HG03025 (cell line): ENCODE measurements at regions not wholly inside any gene's neighbourhood (a gene's known extent, or its start where the extent isn't known, plus 50 kb on each side); places are given as distances from the start of the nearest gene placed in this dataset.

Experiments
- ATAC-seq: cut with Tn5 transposase; IDR thresholded peaks from one replicate; pipeline ENCODE4 v1.9.1; 2021; ENCODE audit warnings: mild to moderate bottlenecking, moderate library complexity; ENCODE audit not compliant: unreplicated experiment, low FRiP score

DNA sequence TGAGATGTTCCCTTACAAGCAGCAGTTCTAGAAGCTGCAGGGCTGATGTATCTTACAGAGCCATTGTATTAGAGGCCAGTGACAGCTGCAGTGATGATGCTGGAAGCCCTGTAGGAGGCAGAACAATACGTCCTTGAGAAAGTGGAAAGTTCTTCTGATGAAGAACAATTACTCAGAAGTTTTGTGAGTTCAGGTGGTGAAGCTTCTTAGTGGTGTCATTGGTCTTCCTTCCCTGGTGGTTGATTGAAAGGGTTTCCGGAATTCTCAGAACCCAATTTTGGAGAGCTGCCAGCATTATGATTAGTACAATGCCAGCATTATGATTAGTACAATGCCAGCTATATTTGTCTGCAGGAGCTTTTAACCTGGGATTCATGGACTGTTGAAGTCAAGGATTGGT is 356.4 kb downstream of the MFSD1 start:
- no peak for ATAC-seq

DNA sequence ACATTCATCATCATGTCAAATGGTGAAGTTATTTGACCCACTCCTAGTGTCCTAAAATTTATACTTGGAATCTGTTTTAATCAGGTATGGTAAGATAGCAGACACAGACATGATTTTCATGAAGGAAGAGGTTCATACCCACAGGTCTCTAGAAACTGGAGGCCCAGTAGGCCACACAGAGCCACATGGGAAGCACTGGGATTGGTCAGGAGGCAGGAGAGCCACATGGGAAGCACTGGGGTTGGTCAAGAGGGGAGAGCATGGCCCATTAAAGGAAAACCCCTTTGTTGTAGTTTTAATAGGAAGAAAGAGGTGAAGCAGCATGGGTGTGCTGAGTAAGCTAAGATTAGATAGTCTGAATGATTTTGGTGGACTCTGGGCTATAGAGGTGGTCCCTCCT is 356.9 kb downstream of the MFSD1 start:
- no peak for ATAC-seq

DNA sequence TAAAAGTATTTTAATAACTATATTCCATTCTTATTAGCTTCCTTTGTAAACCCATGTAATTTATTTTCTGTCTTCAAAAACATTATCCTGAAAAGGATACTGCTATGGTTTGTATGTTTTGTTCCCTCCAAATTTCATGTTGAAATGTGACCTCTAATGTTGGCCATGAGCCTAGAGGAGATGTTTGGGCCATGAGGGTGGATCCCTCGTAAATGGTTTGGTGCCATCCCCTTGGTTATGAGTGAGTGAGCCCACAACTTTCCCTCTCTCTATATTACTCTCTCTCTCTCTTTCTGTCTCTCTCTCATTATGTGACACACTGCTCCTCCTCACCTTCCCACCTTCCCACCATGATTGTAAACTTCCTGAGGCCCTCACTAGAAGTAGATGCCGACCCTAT is 357.7 kb downstream of the MFSD1 start:
- ATAC-seq: no peak

DNA sequence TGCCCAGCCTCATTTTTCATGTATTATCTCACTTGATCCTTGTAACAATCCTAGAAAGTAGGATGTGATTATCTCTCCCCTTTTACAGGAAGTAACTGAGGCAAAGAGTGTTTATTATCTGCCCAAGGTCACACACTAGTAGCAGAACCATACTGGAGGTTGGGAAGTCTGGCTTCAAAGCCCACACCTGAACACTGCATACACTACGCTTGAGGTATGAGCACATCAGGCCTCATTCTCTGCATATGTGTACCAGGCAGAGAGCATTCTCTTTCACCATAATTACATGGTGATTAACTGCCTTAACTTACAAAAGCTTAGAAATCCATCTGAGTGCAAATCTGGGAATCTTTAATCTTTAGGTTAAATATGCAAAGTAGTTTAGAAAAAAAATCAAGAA is 361.8 kb downstream of the MFSD1 start:
- ATAC-seq: no peak

DNA sequence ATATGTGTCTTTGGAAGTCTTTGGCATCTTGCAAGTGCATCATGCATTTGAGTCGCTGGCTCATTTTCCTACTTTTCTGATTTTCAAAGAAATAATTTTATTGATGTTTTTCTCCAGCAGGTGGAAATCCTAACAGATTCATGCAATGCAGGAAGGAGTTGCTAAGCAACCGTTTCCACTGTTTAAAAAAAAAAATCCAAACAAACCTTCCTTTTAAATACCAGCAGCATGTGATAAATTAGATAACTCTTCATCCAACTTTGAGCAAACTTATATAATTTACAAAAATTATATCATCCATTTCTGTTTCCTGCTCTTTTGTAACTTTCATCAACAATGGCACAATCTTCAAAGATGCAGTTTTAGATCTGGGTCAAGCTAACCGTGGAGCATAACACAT is 364.1 kb downstream of the MFSD1 start:
- ATAC-seq: no peak

DNA sequence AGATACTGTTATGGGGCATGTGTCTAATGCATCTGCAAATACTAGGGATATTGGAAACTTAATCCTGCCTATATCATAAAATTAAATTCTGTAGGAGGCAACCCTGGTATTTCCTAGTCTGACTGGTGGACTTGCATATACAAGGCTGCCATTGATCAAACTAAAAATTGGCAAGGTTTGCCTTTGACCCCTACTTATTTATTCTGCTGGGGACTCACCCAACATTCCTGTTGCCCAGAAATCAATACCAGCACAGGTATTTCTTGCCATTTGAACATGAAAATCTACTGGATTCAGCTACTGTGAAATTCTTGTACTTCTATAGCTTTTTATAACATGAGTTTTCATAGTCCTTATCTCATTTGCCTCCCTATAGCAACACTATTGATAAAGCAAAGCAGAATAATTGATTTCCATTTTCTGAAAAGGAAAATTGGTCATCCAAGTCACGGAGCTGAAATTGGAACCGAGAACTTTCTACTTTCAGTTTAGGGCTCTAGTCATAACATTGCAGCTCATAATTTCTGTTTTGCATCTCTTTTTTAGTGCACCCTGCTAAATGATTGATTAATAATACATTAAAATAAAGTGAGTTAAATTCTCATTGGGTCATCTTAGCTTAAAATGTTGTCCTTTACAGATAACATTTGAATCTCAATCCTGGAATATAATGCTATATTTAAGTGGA is 365.2 kb downstream of the MFSD1 start:
- ATAC-seq: no peak

DNA sequence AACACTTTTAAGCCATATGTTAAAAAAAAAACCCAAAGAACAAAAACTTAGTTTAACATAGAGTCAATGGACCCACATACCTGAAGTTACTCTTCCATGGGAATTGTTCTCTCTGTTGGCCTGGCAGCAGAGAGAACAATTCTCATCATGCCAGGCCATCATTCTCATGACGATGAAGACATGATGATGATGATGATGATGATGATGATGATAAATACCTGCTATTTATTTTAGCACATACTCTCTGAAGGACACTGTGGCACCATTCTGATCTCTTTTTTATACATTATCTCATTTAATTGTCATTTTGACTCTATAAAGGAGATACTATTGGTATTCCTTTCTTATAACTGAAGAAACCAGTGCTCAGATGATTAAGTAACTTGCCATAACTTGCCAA is 366.9 kb downstream of the MFSD1 start:
- no peak for ATAC-seq

DNA sequence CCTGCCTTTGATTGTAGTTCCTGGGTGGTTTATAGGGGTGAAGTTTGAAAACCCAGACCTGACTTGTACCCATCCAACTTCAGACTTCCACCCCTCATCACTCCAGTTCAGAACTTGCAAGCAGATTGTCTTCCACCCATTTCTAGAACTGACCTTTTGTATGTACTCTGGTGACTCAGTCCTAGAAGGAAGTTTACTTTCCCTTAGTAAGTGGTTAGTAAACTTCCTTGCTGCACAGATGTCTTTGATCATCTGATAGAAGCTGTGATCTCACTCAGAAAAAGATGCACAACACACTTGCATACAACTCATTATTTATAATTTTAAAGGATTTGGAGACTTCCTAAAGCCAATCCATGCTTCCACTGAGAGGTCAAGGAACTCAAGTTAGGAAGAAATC is 368.0 kb downstream of the MFSD1 start:
- no peak for ATAC-seq

DNA sequence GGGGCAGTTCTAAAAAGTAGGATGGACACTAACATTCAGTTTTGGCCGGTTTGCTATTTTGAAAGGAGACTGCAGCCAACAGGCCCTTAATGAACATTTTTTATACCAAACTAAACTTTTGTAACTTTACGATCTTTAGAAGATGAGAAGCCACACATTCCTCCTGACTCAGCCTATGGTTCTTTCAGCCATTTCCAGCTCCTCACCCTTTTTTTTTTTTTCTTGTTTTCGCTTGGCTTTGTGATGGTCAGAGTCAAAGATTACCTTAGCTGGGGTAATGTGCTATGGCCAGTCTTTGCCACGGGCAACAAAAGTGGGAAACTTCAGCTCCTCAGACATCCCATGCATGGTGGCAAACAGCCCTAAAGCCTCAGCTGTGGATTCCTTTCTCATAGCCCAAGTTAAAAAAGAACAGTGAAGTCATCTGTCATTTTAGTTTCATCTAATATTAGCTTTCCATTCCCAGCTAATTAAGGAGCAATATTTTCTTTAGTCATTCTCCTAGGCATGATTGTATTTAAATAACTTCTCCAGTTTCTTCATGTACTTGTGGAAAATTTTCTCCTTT is 368.7 kb downstream of the MFSD1 start:
- ATAC-seq: no peak

DNA sequence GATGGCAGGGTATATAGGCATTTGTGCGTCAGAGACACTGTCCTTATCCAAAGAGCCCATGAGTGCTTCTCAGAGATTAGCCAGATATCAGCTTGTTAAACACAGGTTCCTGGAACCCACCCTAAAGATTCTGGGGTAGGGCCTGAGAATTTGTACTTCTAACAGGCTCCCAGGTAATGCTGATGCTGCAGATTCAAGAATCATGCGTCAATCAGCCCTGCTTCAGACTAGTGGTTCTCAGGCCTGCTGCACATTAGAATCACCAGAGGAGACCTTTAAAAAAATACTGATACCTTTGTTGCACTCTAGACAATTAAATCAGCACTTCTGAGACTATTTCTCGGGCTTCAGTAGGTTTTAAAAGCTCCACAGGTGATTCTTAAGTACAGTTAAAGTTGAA is 369.5 kb downstream of the MFSD1 start:
- ATAC-seq: no peak

DNA sequence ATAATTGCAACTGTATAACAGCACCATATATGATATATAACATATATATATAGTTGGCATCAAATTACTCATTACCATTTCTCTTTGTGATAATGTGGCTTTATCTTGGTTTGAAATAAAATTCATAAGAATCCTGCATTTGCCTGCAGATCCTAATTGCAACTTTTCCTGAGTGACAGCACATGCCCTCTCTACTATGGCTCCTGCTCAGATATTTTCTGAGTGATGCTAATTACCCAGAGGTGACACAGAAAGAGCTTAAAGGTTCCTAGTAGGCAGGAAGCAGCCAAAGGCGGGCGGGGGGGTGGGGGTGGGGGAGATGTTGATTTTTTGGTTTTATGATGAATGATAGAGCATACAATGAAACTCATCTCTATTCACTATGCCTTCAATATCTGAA is 370.6 kb downstream of the MFSD1 start:
- ATAC-seq: no peak

DNA sequence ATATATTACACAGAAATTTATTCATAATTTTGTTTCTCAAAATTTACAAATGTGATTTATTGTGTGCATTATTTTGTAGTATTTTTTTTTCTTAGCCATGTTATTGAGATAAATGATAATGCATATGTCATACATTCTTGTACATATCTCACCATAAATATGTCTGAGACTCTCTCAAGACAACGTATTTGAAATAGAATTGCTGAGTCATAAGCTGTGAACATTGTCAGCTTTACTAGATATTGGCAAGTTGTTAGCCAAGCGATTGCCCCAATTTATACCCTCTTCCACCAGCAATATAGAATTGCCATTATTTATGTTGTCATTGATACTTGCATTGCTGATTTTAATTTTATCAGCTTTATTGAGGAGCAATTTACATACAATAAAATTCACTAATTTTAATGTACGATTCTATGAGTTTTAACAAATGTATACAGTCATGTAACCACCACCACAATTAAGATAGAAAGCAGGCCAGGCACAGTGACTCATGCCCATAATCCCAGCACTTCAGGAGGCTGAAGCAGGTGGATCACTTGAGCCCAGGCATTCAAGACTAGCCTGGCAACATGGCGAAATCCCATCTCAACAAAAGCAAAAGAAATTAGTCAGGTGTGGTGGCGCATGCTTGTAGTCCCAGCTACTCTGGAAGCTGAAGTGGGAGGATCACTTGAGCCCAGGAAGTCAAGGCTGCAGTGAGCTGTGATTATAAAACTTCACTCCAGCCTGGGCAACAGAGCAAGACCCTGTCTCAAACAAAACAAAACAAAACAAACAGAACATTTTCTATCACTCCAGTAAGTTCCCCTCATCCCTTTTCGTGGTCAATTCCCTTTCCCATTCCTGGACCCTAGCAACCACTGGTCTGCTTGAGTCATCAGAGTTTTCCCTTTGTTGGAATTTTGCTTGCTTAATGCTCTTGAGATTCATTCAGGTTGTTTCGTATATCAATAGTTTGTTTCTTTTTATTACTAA is 373.1 kb downstream of the MFSD1 start:
- ATAC-seq: no peak

DNA sequence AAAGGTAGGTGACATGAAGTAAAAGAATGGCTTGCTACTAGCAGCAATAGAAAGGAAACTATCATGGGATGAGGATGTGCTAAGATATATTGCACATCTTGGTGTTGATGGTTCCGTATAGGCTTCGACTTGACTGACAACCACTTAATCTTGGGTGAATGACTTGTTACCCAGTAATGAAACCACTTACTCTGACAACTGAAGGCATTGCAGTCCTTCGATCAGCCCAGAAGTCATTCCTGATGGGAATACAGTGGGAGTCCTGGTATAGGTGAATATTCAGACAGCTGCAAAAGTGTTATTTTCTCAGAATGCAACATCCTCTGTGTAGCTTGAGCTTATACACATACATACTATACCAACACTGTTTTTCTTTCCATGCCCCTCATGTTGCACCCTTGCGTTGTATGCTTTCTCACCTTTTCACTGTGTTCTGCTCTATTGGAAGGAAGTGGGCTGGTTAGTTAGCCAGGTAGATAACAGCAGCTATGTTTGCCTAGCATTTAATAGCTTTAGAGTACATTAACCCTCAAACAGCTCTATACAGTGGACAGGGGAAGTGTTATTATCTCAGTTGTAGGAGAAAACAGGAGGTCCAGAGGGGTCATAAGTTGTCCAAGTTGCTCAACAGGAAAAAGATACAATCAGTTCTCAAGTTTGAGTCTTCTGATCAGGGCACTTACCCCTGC is 376.5 kb downstream of the MFSD1 start:
- no peak for ATAC-seq

DNA sequence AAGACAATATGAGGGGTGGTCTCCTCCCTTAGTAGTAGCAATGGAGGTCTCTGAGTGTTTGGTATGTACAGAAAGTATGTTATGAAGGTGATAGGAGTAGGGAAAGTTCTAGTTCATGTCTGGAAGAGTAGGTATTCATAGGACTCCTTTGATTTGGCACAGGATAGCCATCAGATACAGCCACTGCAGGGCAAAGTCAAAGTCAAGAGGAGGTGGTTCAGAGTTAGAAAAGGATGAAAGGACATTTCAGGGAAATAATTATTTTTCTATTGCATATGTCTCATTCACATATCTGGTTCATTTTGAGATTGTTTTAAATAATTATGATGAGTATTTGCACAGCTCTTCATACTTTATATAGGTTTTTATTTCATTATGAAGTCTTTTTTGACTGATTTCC is 381.1 kb downstream of the MFSD1 start:
- ATAC-seq: no peak

DNA sequence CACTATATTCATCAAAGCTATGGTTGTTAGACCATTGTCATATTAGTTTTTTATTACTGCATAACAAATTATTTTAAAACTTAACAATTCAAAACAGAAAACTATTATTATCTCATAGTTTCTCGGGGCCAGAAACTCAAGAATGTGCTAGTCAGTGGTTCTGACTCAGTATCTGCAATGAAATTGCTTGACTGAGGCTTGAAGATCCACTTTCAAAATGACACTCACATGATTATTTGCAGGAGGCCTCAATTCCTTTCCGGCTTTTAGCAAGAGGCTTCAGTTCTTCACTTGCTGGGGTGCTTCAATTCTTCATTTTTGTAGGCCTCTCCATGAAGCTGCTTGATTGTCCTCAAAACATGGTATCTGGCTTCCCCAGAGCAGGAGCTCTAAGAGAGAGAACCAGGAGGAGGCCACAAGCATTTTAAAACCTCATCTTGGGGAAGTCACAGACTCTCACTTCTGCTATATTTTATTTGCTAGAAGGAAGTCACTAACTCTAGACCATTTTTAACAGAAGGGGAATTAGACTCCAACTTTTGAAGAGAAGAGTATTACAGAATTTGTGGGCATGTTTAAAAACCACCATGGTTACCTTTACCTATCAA is 383.7 kb downstream of the MFSD1 start:
- peak; percentile 81 for ATAC-seq

DNA sequence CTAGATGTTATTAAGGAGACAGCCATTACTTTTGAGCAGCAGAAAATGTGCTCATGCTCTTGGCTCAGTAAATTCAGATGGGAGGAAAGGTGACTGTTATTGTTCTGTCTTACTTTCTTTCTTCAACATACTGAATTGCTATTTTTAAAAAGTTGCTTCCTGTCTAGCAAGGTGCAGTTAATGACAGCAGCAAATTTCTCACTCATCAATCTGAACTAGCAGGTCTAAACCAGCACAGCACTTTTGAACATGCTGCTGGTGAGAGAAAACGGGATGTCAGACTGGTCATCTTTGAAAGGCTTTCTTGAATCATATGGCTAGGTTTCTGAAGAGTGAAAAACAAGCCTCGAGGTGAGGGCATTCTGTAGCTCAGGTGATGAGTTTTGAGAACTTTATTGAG is 384.7 kb downstream of the MFSD1 start:
- ATAC-seq: peak; percentile 63

DNA sequence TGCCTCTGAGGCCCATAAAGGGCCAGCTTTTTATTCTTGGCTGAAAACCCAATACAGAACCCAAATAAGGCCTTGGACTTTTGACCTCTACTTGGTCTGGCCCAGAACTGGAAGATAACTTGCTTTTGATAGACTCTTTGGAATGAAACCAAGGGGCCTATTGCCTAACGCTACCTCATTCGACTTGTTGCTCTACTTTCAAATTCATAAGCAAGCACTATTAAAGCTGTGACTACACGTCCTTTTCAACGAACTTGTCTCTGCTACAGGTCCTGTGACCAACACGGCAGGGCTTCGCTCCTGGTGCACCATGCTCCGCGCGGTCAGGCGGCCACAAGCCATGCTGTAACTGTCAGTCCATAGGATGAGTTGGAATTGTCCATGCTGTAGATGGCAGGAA is 385.4 kb downstream of the MFSD1 start:
- ATAC-seq: no peak

DNA sequence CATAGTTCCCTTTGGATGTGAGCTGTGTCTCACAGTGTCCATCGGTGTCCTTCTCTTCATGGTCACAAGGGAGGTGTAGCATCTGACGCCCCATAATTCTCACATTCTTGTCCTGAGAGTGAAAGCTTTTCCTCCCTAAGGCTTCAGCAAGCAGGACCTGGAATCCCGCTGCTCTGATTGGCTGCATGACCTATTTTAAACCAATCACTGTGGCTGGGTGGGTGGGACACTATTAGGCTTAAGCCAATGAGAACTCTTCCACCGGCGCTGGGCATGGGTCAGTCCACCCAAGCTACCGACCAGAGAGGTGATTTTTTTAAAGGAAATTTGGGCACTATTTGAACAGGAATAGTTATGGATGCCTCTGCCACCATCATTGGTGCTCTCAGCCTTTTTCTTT is 385.9 kb downstream of the MFSD1 start:
- no peak for ATAC-seq

DNA sequence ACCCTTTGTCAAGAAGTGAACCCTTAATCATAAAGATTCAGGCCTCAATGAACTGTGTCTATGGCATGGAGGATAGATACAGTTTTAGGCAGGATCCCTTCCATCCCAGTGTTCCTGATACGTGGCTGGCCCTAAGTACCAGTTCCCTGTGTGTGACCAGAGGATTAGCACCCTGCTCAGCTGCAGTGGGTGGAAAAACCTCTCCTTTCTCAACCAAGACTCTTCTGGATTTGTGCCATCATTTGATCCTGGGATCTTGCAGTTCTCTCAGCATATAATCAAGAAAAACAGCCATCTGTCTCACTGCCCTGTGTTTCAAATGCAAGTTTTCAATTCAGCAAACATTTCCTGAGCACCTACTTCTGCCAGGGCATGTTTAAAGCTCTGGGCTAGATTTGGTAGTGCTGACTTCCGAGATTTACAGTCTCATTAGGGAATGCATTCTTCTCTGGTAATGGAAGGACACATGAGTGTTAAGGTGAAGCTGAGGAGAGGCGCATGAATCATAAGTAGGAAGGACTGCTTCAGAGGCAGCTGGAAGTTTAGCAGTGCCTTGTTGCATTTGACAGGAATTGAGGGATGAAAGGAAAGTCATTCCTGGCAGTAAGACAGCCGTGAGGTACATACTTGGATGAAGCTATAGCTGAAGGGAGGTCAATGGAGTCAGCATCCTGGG is 388.3 kb downstream of the MFSD1 start:
- no peak for ATAC-seq

DNA sequence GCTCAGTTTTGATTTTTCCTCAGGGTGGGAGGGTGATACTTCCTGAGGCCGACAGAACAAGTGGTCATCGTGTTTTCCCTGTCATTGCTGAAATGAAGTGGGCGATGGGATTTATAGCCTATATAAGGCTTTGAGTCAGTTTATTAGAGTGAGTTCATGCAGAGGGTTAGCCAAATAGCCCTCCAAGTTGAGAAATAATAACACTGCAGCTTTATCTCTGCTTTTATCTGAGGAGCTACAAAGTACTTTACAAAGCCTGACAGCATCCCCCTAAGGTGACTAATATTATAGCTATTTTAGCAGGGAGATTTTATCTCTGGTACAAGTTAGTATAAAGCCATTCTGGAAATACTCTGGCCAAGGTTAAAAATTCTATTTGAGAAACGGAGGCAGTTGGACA is 389.6 kb downstream of the MFSD1 start:
- no peak for ATAC-seq
